Sigmoid colon (tissue), 4 donors: ENCODE measurements at regions not wholly inside any gene's neighbourhood (a gene's known extent, or its start where the extent isn't known, plus 50 kb on each side); places are given as distances from the start of the nearest gene placed in this dataset.

ENCODE experiments used
- POLR2A ChIP-seq, 2 donors: fragments of 450-650 bp; IDR thresholded peaks; one replicate each; pipeline ENCODE4 v1.6.1; 2016; ENCODE audit warnings: antibody characterized with exemption in 2 of 2, mild to moderate bottlenecking in 2 of 2, moderate library complexity in 2 of 2
- POLR2AphosphoS5 ChIP-seq, 4 donors: sonication (generic); formaldehyde crosslinking; IDR thresholded peaks; one replicate each; pipeline ENCODE4 v1.6.1; 2017; ENCODE audit warnings: antibody characterized with exemption in 4 of 4
- TF ChIP-seq, protein P1 (sequence below), 4 experiments: fragments of 450-650 bp in 3 of 4; fragments of 200-600 bp in 1 of 4; IDR thresholded peaks; one replicate each; pipeline ENCODE4 v1.5.1; 2016 to 2019; ENCODE audit warnings: antibody characterized with exemption in 4 of 4, mild to moderate bottlenecking in 3 of 4, moderate library complexity in 2 of 4

- TF ChIP-seq, protein P1, sequence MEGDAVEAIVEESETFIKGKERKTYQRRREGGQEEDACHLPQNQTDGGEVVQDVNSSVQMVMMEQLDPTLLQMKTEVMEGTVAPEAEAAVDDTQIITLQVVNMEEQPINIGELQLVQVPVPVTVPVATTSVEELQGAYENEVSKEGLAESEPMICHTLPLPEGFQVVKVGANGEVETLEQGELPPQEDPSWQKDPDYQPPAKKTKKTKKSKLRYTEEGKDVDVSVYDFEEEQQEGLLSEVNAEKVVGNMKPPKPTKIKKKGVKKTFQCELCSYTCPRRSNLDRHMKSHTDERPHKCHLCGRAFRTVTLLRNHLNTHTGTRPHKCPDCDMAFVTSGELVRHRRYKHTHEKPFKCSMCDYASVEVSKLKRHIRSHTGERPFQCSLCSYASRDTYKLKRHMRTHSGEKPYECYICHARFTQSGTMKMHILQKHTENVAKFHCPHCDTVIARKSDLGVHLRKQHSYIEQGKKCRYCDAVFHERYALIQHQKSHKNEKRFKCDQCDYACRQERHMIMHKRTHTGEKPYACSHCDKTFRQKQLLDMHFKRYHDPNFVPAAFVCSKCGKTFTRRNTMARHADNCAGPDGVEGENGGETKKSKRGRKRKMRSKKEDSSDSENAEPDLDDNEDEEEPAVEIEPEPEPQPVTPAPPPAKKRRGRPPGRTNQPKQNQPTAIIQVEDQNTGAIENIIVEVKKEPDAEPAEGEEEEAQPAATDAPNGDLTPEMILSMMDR (IDR thresholded peaks at IDR 0.05): no peak
- TF ChIP-seq POLR2AphosphoS5 (IDR thresholded peaks at IDR 0.05): no peak
- no peak for TF ChIP-seq POLR2A (IDR thresholded peaks at IDR 0.05)
Observed at GRCh38 chr5:92548346-92548745, 1032.7 kb downstream of the NR2F1-AS1 start.
